NOMO-1 treated with dmso at 0.1 percent for 144 hours (cell line): ENCODE measurements at regions not wholly inside any gene's neighbourhood (a gene's known extent, or its start where the extent isn't known, plus 50 kb on each side); places are given as distances from the start of the nearest gene placed in this dataset.
"Not testable (repeated sequence)": the region's sequence is repeated elsewhere in the genome, so short reads cannot be mapped to it uniquely, and the experiment has no call there.

Experiments
- DNase-seq: peaks from one replicate; lab custom pipeline; 2025; ENCODE audit not compliant: unreplicated experiment; lab: John Stamatoyannopoulos, UW

GRCh38 chr16:8453359-8453758 lies 137.0 kb downstream of the TMEM114 start:
- no peak for DNase-seq

- DNase-seq, result no peak
Observed at GRCh38 chr16:8452941-8453340, 137.4 kb downstream of the TMEM114 start.

- no peak for DNase-seq
Observed at GRCh38 chr16:8436931-8437330, 153.4 kb downstream of the TMEM114 start.

- no peak for DNase-seq
Observed at GRCh38 chr16:8431783-8432182, 158.5 kb downstream of the TMEM114 start.

- DNase-seq, result no peak
Observed at GRCh38 chr16:8430401-8430800, 159.9 kb downstream of the TMEM114 start.

- no peak for DNase-seq
Observed at GRCh38 chr16:8426569-8426968, 163.7 kb downstream of the TMEM114 start.

- no peak for DNase-seq
Observed at GRCh38 chr16:8417145-8417544, 173.2 kb downstream of the TMEM114 start.

GRCh38 chr16:8408855-8409567 lies 181.3 kb downstream of the TMEM114 start:
- DNase-seq, result no peak

- no peak for DNase-seq
Observed at GRCh38 chr16:8407351-8407750, 183.0 kb downstream of the TMEM114 start.

- DNase-seq, result no peak
Observed at GRCh38 chr16:8403978-8404749, 186.1 kb downstream of the TMEM114 start.

GRCh38 chr16:8402981-8403843 lies 187.1 kb downstream of the TMEM114 start:
- no peak for DNase-seq

- not testable (repeated sequence) for DNase-seq
Observed at GRCh38 chr16:8400683-8401082, 189.6 kb downstream of the TMEM114 start.

GRCh38 chr16:8398548-8398947 lies 191.8 kb downstream of the TMEM114 start:
- no peak for DNase-seq

GRCh38 chr16:8397223-8397622 lies 193.1 kb downstream of the TMEM114 start:
- no peak for DNase-seq

- DNase-seq, result no peak
Observed at GRCh38 chr16:8396463-8396862, 193.8 kb downstream of the TMEM114 start.

- no peak for DNase-seq
Observed at GRCh38 chr16:8391257-8391656, 199.1 kb downstream of the TMEM114 start.

- DNase-seq, result no peak
Observed at GRCh38 chr16:8388684-8389083, 201.6 kb downstream of the TMEM114 start.

GRCh38 chr16:8381814-8382213 lies 208.5 kb downstream of the TMEM114 start:
- no peak for DNase-seq

GRCh38 chr16:8380311-8380710 lies 210.0 kb downstream of the TMEM114 start:
- no peak for DNase-seq

GRCh38 chr16:8377864-8378263 lies 212.4 kb downstream of the TMEM114 start:
- DNase-seq, result no peak

- no peak for DNase-seq
Observed at GRCh38 chr16:8376858-8377257, 213.5 kb downstream of the TMEM114 start.

GRCh38 chr16:8376430-8376829 lies 213.9 kb downstream of the TMEM114 start:
- no peak for DNase-seq
